HCT116 (cell line): ENCODE measurements at regions not wholly inside any gene's neighbourhood (a gene's known extent, or its start where the extent isn't known, plus 50 kb on each side); places are given as distances from the start of the nearest gene placed in this dataset.

Experiments used
- ATAC-seq: fragments of 200-7000 bp; cut with Tn5 transposase; 2 replicates; pipeline ENCODE4 v1.9.1; 2020; ENCODE audit warnings: mild to moderate bottlenecking, moderate library complexity
- BruUV-seq: library from RNA; stranded (reverse); fragments of 400-500 nt; replicated peaks from 2 replicates; lab custom pipeline; 2021; lab: Mats Ljungman, UMichigan
- CTCF ChIA-PET: fragments of 300-600 bp; sonication (Branson Sonifier 250); formaldehyde crosslinking; loops from one replicate; lab custom pipeline; 2021; ENCODE audit warnings: antibody characterized with exemption; lab: Charles Lee
- POLR2A ChIA-PET: fragments of 300-600, 350-600 bp; sonication (Branson Sonifier 250); formaldehyde crosslinking; loops from one replicate; lab custom pipeline; 2021; ENCODE audit warnings: antibody characterized with exemption; lab: Charles Lee
- RAD21 ChIA-PET, 2 experiments: fragments of 300-600 bp; sonication (Branson Sonifier 250); formaldehyde crosslinking; loops; one replicate each; lab custom pipeline; 2023; ENCODE audit warnings: low total read pairs in 2 of 2; ENCODE audit not compliant: uncharacterized antibody in 2 of 2, unreplicated experiment in 2 of 2, low non-redundant PET in 1 of 2; lab: Charles Lee
- DNase-seq: peaks from one replicate; pipeline ENCODE4 v3.0.0-alpha.2; 2010; ENCODE audit warnings: low read depth, low spot score
- H2AFZ ChIP-seq: fragments of 200-600 bp; shearing (Covaris generic), sonication (generic); 2 replicates; pipeline ENCODE4 v1.6.1; 2017; ENCODE audit warnings: low read depth, mixed run types, mixed read lengths, antibody characterized with exemption, low read length; ENCODE audit not compliant: poor library complexity, severe bottlenecking
- H3K27ac ChIP-seq: 2 replicates; pipeline ENCODE4 v1.5.1; 2012; ENCODE audit warnings: low read depth, low read length
- H3K27me3 ChIP-seq: fragments of 200-600 bp; sonication (generic); 2 replicates; pipeline ENCODE4 v1.6.1; 2016; ENCODE audit warnings: mixed run types, low read length, mixed read lengths; ENCODE audit not compliant: insufficient read depth
- H3K36me3 ChIP-seq, 2 experiments: fragments of 200-500 bp in 1 of 2; fragments of 200-600 bp in 1 of 2; sonication (Bioruptor generic) in 1 of 2; sonication (generic) in 1 of 2; 2 replicates each; pipeline versions ENCODE4 v1.5.1 to v1.6.1; 2014 to 2016; ENCODE audit warnings: low read length in 2 of 2, inconsistent platforms in 1 of 2, mixed read lengths in 1 of 2, mixed run types in 1 of 2; ENCODE audit not compliant: insufficient read depth in 2 of 2, control insufficient read depth in 1 of 2
- H3K4me1 ChIP-seq, 2 experiments: fragments of 200-600 bp in 1 of 2; sonication (generic) in 1 of 2; 2 replicates each; pipeline versions ENCODE4 v1.5.1 to v1.6.1; 2012 to 2017; ENCODE audit warnings: low read length in 2 of 2, inconsistent platforms in 1 of 2, mild to moderate bottlenecking in 1 of 2, mixed read lengths in 1 of 2, mixed run types in 1 of 2, moderate library complexity in 1 of 2; ENCODE audit not compliant: insufficient read depth in 2 of 2, control insufficient read depth in 1 of 2
- H3K4me2 ChIP-seq: fragments of 200-600 bp; sonication (generic); 2 replicates; pipeline ENCODE4 v1.6.1; 2017; ENCODE audit warnings: mixed run types, low read length, mixed read lengths
- H3K4me3 ChIP-seq, 2 experiments: fragments of 200-600 bp in 1 of 2; sonication (generic) in 1 of 2; replicated peaks in 1 of 2; 2 replicates each; pipeline ENCODE4 v1.5.1; 2011 to 2016; ENCODE audit warnings: low read length in 2 of 2, control low read depth in 1 of 2, low read depth in 1 of 2, mild to moderate bottlenecking in 1 of 2, mixed read lengths in 1 of 2, mixed run types in 1 of 2
- H3K79me2 ChIP-seq: fragments of 200-600 bp; sonication (generic); 2 replicates; pipeline ENCODE4 v1.6.1; 2017; ENCODE audit warnings: mild to moderate bottlenecking, mixed run types, low read length, moderate library complexity, mixed read lengths; ENCODE audit not compliant: insufficient read depth
- H3K9ac ChIP-seq: fragments of 200-600 bp; sonication (generic); 2 replicates; pipeline ENCODE4 v1.6.1; 2016; ENCODE audit warnings: low read length, mixed read lengths
- H3K9me2 ChIP-seq: fragments of 200-600 bp; sonication (generic), shearing (Covaris generic); 2 replicates; pipeline ENCODE4 v1.6.1; 2017; ENCODE audit warnings: mixed run types, mild to moderate bottlenecking, moderate library complexity; ENCODE audit not compliant: insufficient read depth
- H3K9me3 ChIP-seq, 2 experiments: fragments of 200-500 bp in 1 of 2; fragments of 200-600 bp in 1 of 2; sonication (Bioruptor generic) in 1 of 2; sonication (generic) in 1 of 2; 2 replicates each; pipeline ENCODE4 v1.6.1; 2014 to 2017; ENCODE audit warnings: low read length in 2 of 2, mixed read lengths in 2 of 2, inconsistent platforms in 1 of 2, low read depth in 1 of 2, mild to moderate bottlenecking in 1 of 2, mixed run types in 1 of 2, moderate library complexity in 1 of 2; ENCODE audit not compliant: control insufficient read depth in 1 of 2, insufficient read depth in 1 of 2
- H4K20me1 ChIP-seq: fragments of 200-600 bp; sonication (generic), shearing (Covaris generic); 2 replicates; pipeline ENCODE4 v1.6.1; 2017; ENCODE audit warnings: mixed run types, mild to moderate bottlenecking, moderate library complexity; ENCODE audit not compliant: insufficient read depth
- CTCF ChIP-seq, 3 experiments: fragments of 200-600 bp in 1 of 3; sonication (generic) in 1 of 3; IDR thresholded peaks in 2 of 3; conservative IDR thresholded peaks in 1 of 3; 2 replicates each; pipeline ENCODE4 v1.5.1; 2012 to 2017; ENCODE audit warnings: low read depth in 2 of 3, low read length in 2 of 3, antibody characterized with exemption in 1 of 3, borderline replicate concordance in 1 of 3, control low read depth in 1 of 3, mild to moderate bottlenecking in 1 of 3, mixed read lengths in 1 of 3, mixed run types in 1 of 3, moderate library complexity in 1 of 3; ENCODE audit not compliant: insufficient read depth in 1 of 3
- EGR1 ChIP-seq: IDR thresholded peaks from 2 replicates; pipeline ENCODE4 v1.6.1; 2012; ENCODE audit warnings: low read depth
- FOSL1 ChIP-seq: IDR thresholded peaks from 2 replicates; pipeline ENCODE4 v1.6.1; 2012; ENCODE audit warnings: low read depth
- SP1 ChIP-seq: IDR thresholded peaks from 2 replicates; pipeline ENCODE4 v1.6.1; 2012; ENCODE audit warnings: low read depth
- SRF ChIP-seq: IDR thresholded peaks from 2 replicates; pipeline ENCODE4 v1.6.1; 2012; ENCODE audit warnings: low read depth
- ZBTB33 ChIP-seq: IDR thresholded peaks from 2 replicates; pipeline ENCODE4 v1.6.1; 2011; ENCODE audit warnings: mild to moderate bottlenecking, low read length, moderate library complexity; ENCODE audit not compliant: insufficient replicate concordance; ENCODE audit errors: extremely low read depth
- ZNF274 ChIP-seq: fragments of 200-500 bp; sonication (Bioruptor generic); IDR thresholded peaks from 2 replicates; pipeline ENCODE4 v1.6.1; 2014; ENCODE audit warnings: mild to moderate bottlenecking, low read depth, low read length, inconsistent platforms
- intact Hi-C: fragments of 100-400 bp; cut with micrococcal nuclease; formaldehyde crosslinking; loops from 2 replicates; pipeline ENCODE4 v1.10.0; 2022

- Histone ChIP-seq H3K79me2 (no peaks in the 10 kb centered on the region), H3K9me2 (no peaks in the 10 kb centered on the region), H3K27ac (no peak overlapping the region), H3K36me3 (no peaks in the 10 kb centered on the region), H3K27me3 (no peaks in the 10 kb centered on the region), H3K9me3 (peaks cover 11 to 17% of the 10 kb centered on the region in 2 experiments; a peak in 2 of 4 replicates), H4K20me1 (no peaks in the 10 kb centered on the region), H3K4me3 (no peak overlapping the region), H2AFZ (no peak overlapping the region), H3K4me2 (no peak overlapping the region), H3K4me1 (no peaks in the 10 kb centered on the region), H3K9ac (no peak overlapping the region)
- intact Hi-C loops, result no loop called here
- ATAC-seq (no peak), DNase-seq (no peak)
- ChIA-PET POLR2A (no interaction called here), CTCF (no interaction called here), RAD21 (no interaction called here)
- BruUV-seq, result no TSS peak
- no peak for TF ChIP-seq ZBTB33
- TF ChIP-seq SRF, result no peak
- TF ChIP-seq ZNF274, result no peak
- no peak for TF ChIP-seq SP1
- no peak for TF ChIP-seq EGR1
- TF ChIP-seq FOSL1, result no peak
- TF ChIP-seq CTCF (IDR thresholded peaks at IDR 0.05 in 2 of 3, conservative IDR thresholded peaks at IDR 0.05 in 1 of 3; ENCODE audit: borderline replicate concordance in 1 of 3, insufficient read depth in 1 of 3, low read depth in 2 of 3, low read length in 2 of 3), result no peak
Observed at GRCh38 chr5:63697811-63698210, 264.4 kb downstream of the HTR1A start.
